GM20000 (cell line): ENCODE measurements at regions not wholly inside any gene's neighbourhood (a gene's known extent, or its start where the extent isn't known, plus 50 kb on each side); places are given as distances from the start of the nearest gene placed in this dataset.
"Not testable (repeated sequence)": the region's sequence is repeated elsewhere in the genome, so short reads cannot be mapped to it uniquely, and the experiment has no call there.

Experiments used
- DNase-seq: peaks from one replicate; pipeline ENCODE4 v3.0.0; 2012; ENCODE audit warnings: low spot score
- TF ChIP-seq, protein P1 (sequence below): IDR thresholded peaks from 2 replicates; pipeline ENCODE4 v1.5.1; 2012; ENCODE audit warnings: mild to moderate bottlenecking, control low read depth; ENCODE audit errors: extremely low read depth, missing control alignments

DNA sequence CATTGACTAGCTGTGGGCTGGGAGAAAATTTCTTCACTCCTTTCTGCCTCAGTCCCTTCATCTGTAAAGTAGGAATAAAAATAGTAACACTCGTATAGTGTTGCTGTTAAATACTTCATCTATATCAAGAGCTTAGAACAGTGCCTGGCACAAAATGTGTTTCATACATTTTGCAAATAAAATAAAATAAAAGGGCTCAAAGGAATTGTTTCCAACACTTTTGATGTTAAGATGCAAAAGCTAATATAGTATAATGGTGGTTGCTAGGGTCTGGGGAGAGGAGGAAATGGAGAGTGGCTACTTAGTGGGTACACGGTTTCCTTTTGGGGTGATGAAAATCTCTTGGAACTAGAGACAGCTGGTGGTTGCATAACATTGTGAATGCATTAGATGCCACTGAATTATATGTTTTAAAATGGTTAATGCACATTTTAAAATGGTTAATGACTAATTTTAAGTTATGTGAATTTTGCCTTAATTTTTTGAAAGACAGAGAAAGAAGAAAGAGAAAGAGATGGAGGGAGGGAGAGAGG, 542.1 kb upstream of the ID2 start:
- DNase-seq: no peak
- TF ChIP-seq, protein P1, sequence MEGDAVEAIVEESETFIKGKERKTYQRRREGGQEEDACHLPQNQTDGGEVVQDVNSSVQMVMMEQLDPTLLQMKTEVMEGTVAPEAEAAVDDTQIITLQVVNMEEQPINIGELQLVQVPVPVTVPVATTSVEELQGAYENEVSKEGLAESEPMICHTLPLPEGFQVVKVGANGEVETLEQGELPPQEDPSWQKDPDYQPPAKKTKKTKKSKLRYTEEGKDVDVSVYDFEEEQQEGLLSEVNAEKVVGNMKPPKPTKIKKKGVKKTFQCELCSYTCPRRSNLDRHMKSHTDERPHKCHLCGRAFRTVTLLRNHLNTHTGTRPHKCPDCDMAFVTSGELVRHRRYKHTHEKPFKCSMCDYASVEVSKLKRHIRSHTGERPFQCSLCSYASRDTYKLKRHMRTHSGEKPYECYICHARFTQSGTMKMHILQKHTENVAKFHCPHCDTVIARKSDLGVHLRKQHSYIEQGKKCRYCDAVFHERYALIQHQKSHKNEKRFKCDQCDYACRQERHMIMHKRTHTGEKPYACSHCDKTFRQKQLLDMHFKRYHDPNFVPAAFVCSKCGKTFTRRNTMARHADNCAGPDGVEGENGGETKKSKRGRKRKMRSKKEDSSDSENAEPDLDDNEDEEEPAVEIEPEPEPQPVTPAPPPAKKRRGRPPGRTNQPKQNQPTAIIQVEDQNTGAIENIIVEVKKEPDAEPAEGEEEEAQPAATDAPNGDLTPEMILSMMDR: no peak

DNA sequence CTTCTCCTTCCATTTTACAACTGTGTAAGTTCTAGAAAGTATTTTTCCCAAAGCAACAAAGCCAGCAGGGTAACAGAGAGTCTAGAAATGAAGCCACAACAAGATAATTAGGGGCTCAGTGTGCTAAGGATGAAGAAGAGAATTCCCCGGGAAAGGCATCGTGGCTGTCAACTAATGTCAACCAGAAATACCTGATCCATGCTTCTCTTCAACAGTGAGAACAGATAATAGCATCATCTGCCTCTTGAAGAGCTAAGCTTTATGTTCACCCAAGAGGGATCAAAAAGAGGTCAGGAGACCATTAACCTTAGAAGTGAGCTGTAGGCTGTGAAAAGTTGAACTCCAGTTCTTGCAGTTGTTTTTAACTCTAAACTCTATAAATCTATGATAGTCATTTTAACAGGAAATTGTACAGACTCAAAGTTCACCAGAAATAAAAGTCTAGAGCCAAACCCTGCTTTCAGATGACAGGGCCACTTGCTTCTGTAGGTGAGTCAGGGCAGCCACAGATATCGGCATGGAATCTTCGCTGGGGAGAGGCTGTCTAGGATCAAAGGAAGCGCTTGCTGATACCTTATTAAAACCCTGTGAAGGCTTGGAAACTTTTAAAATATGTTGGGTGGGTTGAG, 540.7 kb upstream of the ID2 start:
- TF ChIP-seq, protein P1: no peak
- no peak for DNase-seq

DNA sequence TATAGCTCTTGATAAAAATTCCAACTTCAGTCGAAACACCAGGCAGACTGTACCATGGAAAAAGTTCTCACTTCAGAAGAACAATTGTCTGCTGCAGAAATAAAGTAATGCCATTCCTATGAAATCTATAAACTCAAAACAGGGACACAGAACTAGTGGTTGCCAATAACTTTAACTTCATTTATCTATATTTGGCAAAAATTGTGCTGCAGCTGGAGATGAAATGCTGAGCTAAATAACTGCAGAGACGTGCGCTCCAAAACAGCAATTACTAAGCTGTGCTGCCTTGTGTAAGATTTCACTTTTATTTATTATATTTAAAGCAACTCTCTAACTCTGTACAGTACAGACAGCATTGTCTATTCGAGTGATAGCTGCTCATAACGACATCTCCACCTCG, 540.1 kb upstream of the ID2 start:
- TF ChIP-seq, protein P1: no peak
- DNase-seq: no peak

DNA sequence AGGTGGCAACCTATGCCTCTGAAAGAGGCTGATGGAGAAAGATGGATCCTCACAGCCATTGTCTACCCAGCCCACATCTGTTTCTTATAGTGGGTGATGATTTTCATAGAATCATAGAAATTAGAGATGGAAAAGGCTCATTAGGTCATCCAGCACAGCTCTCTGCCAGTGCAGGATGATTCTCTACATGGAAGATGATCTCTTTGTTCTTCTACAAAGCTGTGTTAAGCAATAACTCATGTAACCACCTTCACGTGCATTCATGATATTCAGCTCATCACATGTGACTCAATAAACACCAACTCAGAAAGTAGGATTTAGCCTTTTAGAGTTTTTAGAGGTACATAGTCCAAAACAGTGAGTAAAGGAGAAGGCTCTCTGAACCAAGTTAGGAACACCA, 539.4 kb upstream of the ID2 start:
- TF ChIP-seq, protein P1: no peak
- DNase-seq: no peak

DNA sequence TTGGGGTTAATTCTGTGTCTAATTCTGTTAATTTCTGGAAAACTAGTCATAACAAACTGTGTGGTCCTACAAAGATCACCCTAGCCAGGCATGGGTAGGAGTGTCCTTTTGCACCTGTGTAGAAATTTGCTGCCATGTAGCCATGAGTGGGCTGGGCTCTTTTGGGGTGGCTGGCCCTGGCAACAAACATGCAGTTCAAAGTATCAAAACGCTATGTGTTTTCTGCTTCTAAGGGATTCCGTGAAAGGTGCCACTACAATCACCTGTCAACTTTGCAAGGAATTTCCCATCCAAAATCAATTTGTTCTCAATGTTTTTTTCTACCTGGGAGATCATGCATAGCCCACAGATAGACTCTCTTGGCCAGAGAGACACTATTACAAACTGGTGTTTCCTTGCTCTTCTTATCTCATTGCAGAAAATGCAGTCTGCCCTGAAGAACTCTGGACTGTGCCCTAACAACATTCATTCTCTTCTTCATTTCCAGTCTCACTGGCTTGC, 537.7 kb upstream of the ID2 start:
- DNase-seq: no peak
- TF ChIP-seq, protein P1: no peak

DNA sequence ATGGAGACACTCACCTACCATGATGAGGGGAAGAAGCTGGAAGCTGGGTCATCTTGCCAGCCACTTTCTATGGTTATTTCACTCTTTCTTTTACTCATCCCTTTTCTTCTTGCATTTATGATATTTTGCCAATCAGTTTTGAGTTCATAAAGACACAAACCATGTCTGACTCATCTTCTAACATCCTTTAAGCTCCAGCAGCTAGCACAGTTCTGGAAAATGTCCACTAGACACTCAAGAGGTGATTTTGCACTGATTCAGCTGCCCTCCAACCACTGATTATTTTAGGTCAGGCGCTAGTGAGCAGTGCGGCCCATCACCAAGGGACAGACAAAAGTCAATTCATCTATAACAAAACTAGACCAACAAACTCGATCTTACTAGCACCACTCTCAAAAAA, 537.1 kb upstream of the ID2 start:
- TF ChIP-seq, protein P1: no peak

DNA sequence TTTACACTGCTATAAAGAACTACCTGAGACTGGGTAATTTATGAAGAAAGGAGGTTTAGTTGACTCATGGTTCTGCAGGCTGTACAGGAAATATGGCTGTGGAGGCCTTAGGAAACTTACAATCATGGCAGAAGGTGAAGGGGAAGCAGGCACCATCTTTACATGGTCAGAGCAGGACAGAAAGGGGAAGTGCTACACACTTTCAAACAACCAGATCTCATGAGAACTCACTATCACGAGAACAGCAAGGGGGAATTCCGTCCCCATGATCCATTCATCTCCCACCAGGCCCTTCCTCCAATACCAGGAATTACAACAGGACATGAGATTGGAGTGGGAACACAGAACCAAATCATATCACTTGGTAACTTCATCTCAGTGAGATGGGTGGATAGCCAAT, 536.5 kb upstream of the ID2 start:
- DNase-seq: not testable (repeated sequence)

More for the DNA sequence above, 537.1 kb upstream of the ID2 start:
- DNase-seq: no peak
